ENCODE measurements at regions not wholly inside any gene's neighbourhood (a gene's known extent, or its start where the extent isn't known, plus 50 kb on each side); places are given as distances from the start of the nearest gene placed in this dataset.

- peak; percentile 74 for DNase-seq (ENCODE audit: insufficient read length, low spot score, missing footprints)
- TF ChIP-seq CTCF (IDR thresholded peaks at IDR 0.05; ENCODE audit: extremely low read depth, low read depth, low read length) = no peak
- H3K9me3 ChIP-seq (ENCODE audit: low read depth, low read length) = no peaks in the 10 kb centered on the region
- H3K27me3 ChIP-seq (ENCODE audit: insufficient read depth, low read length) = no peaks in the 10 kb centered on the region
- H3K4me3 ChIP-seq (ENCODE audit: insufficient read depth, low read length) = peak overlapping the region; percentile 26
- H3K27ac ChIP-seq (ENCODE audit: low read depth, low read length) = peak overlapping the region; percentile 71
- no peaks in the 10 kb centered on the region for H3K36me3 ChIP-seq (ENCODE audit: insufficient read depth, low read length)
- H3K79me2 ChIP-seq (ENCODE audit: insufficient read depth, low read length) = no peaks in the 10 kb centered on the region
- H3K4me1 ChIP-seq (ENCODE audit: insufficient read depth, low read length) = peaks cover 30% of the 10 kb centered on the region
- H2AFZ ChIP-seq (ENCODE audit: low read length) = no peak overlapping the region
- no peaks in the 10 kb centered on the region for H4K20me1 ChIP-seq (ENCODE audit: insufficient read depth, low read length)
- peak overlapping the region; percentile 72 for H3K4me2 ChIP-seq (ENCODE audit: insufficient read depth, low read length)
Observed at GRCh38 chr3:159733194-159733860, 255.3 kb upstream of the IL12A start.

GRCh38 chr3:159734681-159735080 lies 254.0 kb upstream of the IL12A start:
- H3K36me3 ChIP-seq (ENCODE audit: insufficient read depth, low read length) = no peaks in the 10 kb centered on the region
- H3K27ac ChIP-seq (ENCODE audit: low read depth, low read length) = no peak overlapping the region
- H3K4me3 ChIP-seq (ENCODE audit: insufficient read depth, low read length) = no peak overlapping the region
- no peaks in the 10 kb centered on the region for H3K79me2 ChIP-seq (ENCODE audit: insufficient read depth, low read length)
- peak overlapping the region; percentile 39 for H2AFZ ChIP-seq (ENCODE audit: low read length)
- H3K9me3 ChIP-seq (ENCODE audit: low read depth, low read length) = no peaks in the 10 kb centered on the region
- no peaks in the 10 kb centered on the region for H3K27me3 ChIP-seq (ENCODE audit: insufficient read depth, low read length)
- TF ChIP-seq CTCF (IDR thresholded peaks at IDR 0.05; ENCODE audit: extremely low read depth, low read depth, low read length) = no peak
- H3K4me2 ChIP-seq (ENCODE audit: insufficient read depth, low read length) = no peak overlapping the region
- peaks cover 30% of the 10 kb centered on the region for H3K4me1 ChIP-seq (ENCODE audit: insufficient read depth, low read length)
- H4K20me1 ChIP-seq (ENCODE audit: insufficient read depth, low read length) = no peaks in the 10 kb centered on the region
- DNase-seq (ENCODE audit: insufficient read length, low spot score, missing footprints) = no peak

- Histone ChIP-seq H3K9me3 (ENCODE audit: low read depth, low read length) (no peaks in the 10 kb centered on the region), H3K27me3 (ENCODE audit: insufficient read depth, low read length) (no peaks in the 10 kb centered on the region), H4K20me1 (ENCODE audit: insufficient read depth, low read length) (no peaks in the 10 kb centered on the region), H3K79me2 (ENCODE audit: insufficient read depth, low read length) (no peaks in the 10 kb centered on the region), H3K4me2 (ENCODE audit: insufficient read depth, low read length) (no peak overlapping the region), H2AFZ (ENCODE audit: low read length) (no peak overlapping the region), H3K4me1 (ENCODE audit: insufficient read depth, low read length) (peaks cover 8% of the 10 kb centered on the region), H3K4me3 (ENCODE audit: insufficient read depth, low read length) (no peak overlapping the region), H3K27ac (ENCODE audit: low read depth, low read length) (no peak overlapping the region), H3K36me3 (ENCODE audit: insufficient read depth, low read length) (no peaks in the 10 kb centered on the region)
- TF ChIP-seq CTCF (IDR thresholded peaks at IDR 0.05; ENCODE audit: extremely low read depth, low read depth, low read length) = no peak
- DNase-seq (ENCODE audit: insufficient read length, low spot score, missing footprints) = no peak
Observed at GRCh38 chr3:159739166-159739565, 249.5 kb upstream of the IL12A start.

GRCh38 chr3:159739969-159740368 lies 248.7 kb upstream of the IL12A start:
- H3K79me2 ChIP-seq (ENCODE audit: insufficient read depth, low read length) = no peaks in the 10 kb centered on the region
- H3K9me3 ChIP-seq (ENCODE audit: low read depth, low read length) = no peaks in the 10 kb centered on the region
- peaks cover under 1% of the 10 kb centered on the region for H3K4me1 ChIP-seq (ENCODE audit: insufficient read depth, low read length)
- H4K20me1 ChIP-seq (ENCODE audit: insufficient read depth, low read length) = no peaks in the 10 kb centered on the region
- H3K27me3 ChIP-seq (ENCODE audit: insufficient read depth, low read length) = no peaks in the 10 kb centered on the region
- no peak overlapping the region for H3K27ac ChIP-seq (ENCODE audit: low read depth, low read length)
- TF ChIP-seq CTCF (IDR thresholded peaks at IDR 0.05; ENCODE audit: extremely low read depth, low read depth, low read length) = no peak
- H3K4me3 ChIP-seq (ENCODE audit: insufficient read depth, low read length) = no peak overlapping the region
- no peaks in the 10 kb centered on the region for H3K36me3 ChIP-seq (ENCODE audit: insufficient read depth, low read length)
- no peak for DNase-seq (ENCODE audit: insufficient read length, low spot score, missing footprints)
- H2AFZ ChIP-seq (ENCODE audit: low read length) = no peak overlapping the region
- no peak overlapping the region for H3K4me2 ChIP-seq (ENCODE audit: insufficient read depth, low read length)

All from osteoblast (primary cell).